HG02798 (cell line): ENCODE measurements at regions not wholly inside any gene's neighbourhood (a gene's known extent, or its start where the extent isn't known, plus 50 kb on each side); places are given as distances from the start of the nearest gene placed in this dataset.

ENCODE experiments used
- ATAC-seq: cut with Tn5 transposase; IDR thresholded peaks from one replicate; pipeline ENCODE4 v1.9.1; 2021; ENCODE audit warnings: mild to moderate bottlenecking; ENCODE audit not compliant: unreplicated experiment, poor library complexity

- ATAC-seq, result no peak
Observed at GRCh38 chr7:155994279-155994811, 182.1 kb upstream of the SHH start.

GRCh38 chr7:155993420-155994278, 181.4 kb upstream of the SHH start:
- no peak for ATAC-seq

- ATAC-seq, result no peak
Observed at GRCh38 chr7:155992974-155993373, 180.7 kb upstream of the SHH start.

GRCh38 chr7:155992538-155992937, 180.3 kb upstream of the SHH start:
- no peak for ATAC-seq

- no peak for ATAC-seq
Observed at GRCh38 chr7:155992107-155992506, 179.8 kb upstream of the SHH start.

GRCh38 chr7:155991470-155991869, 179.2 kb upstream of the SHH start:
- ATAC-seq, result no peak

GRCh38 chr7:155988416-155988815, 176.2 kb upstream of the SHH start:
- no peak for ATAC-seq

- no peak for ATAC-seq
Observed at GRCh38 chr7:155987681-155988235, 175.5 kb upstream of the SHH start.

GRCh38 chr7:155986497-155987160, 174.4 kb upstream of the SHH start:
- no peak for ATAC-seq

GRCh38 chr7:155985518-155986250, 173.4 kb upstream of the SHH start:
- no peak for ATAC-seq

GRCh38 chr7:155984609-155985405, 172.5 kb upstream of the SHH start:
- no peak for ATAC-seq

- ATAC-seq, result no peak
Observed at GRCh38 chr7:155984028-155984580, 171.8 kb upstream of the SHH start.

- no peak for ATAC-seq
Observed at GRCh38 chr7:155983176-155983815, 171.0 kb upstream of the SHH start.

GRCh38 chr7:155981703-155982102, 169.4 kb upstream of the SHH start:
- no peak for ATAC-seq

- no peak for ATAC-seq
Observed at GRCh38 chr7:155980841-155981240, 168.6 kb upstream of the SHH start.

- no peak for ATAC-seq
Observed at GRCh38 chr7:155979994-155980393, 167.7 kb upstream of the SHH start.

GRCh38 chr7:155979566-155979965, 167.3 kb upstream of the SHH start:
- ATAC-seq, result no peak

- ATAC-seq, result no peak
Observed at GRCh38 chr7:155975490-155975889, 163.2 kb upstream of the SHH start.
